SIG-M5 treated with dmso at 0.1 percent for 504 hours (cell line): ENCODE measurements at regions not wholly inside any gene's neighbourhood (a gene's known extent, or its start where the extent isn't known, plus 50 kb on each side); places are given as distances from the start of the nearest gene placed in this dataset.
A peak's percentile ranks its signal among the peaks of the same experiment; 100 is the strongest.
"Not testable (repeated sequence)": the region's sequence is repeated elsewhere in the genome, so short reads cannot be mapped to it uniquely, and the experiment has no call there.

Source experiments
- DNase-seq: peaks from one replicate; lab custom pipeline; 2025; ENCODE audit not compliant: unreplicated experiment; lab: John Stamatoyannopoulos, UW

DNA sequence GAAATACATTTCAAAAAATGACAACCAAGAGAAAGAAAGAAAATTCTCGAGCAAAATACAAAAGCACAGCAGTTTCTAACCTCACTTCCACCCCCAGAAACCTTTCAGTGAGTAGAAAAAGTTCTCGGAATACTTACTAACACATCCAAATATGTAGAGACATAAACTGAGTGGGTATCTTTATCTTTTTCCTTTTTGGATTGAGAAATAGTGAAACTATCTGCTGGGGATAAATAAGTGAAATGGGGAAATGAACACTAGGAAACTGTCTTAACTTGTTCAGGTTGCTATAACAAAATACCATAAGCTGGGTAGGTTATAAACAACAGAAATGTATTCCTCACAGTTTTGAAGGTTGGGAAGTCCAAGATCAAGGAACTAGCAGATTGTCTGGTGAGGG, 72.0 kb downstream of the VCAM1 start:
- DNase-seq = peak; percentile 31

- DNase-seq = no peak
Measured at GRCh38 chr1:100793659-100794058, 74.1 kb downstream of the VCAM1 start.

DNA sequence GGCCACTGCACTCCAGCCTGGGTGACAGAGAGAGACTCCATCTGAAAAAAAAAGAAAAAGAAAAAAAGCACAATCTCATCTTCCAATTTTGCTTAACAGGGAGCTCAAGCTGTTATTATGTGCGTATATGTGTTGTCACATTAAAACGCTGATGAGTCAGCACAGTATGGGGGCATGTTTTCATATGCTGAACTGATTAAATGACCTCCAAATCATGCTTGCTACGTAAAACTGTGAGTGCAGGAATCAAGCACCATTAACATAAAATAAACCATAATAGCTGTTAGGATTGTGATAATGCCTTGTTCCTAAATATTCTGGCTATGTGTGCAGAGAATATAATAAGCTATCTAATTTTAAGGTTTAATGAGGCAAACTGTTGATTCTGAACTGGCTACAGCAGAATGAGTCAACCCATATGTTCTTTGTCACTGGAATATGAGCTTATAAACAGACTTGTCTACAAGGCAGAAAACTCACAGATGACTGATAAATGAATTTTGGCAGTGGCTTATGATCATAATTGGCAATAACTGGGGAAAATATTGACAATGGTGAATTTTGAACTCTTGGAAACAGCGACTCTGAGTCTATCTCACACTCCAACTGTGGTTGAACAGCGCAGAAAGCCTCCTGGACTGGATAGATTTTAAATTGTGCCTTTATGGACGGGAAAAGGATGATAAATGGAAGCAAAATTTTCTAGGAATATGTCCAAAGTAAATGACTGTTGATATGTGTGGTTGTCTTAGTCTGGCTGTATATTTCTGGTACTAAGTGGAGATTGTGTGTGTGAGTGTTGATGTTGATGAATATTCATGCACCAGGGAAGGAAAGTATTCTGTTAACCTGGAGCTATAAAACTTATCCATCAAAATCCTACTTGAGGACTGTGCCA, 75.5 kb downstream of the VCAM1 start:
- DNase-seq = no peak

GRCh38 chr1:100795646-100795985, 76.1 kb downstream of the VCAM1 start:
- no peak for DNase-seq

DNA sequence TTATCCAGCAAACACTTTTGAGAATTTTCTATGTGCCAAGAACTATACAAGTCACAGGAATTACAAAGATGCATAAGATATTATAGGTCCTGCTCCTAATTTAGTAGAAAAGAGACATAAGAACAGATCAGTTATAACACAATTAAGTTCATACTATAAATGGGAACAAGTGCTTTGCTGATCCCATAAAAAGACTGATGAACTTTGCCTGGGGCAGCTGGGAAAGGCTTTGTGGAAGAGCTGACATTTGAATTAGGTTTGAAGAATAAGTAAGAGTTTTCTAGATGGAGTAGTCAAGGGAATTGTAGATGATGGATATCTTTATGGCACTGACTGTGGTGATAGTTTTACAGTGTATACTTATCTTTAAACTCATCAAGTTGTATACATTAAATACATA, 76.5 kb downstream of the VCAM1 start:
- no peak for DNase-seq

DNA sequence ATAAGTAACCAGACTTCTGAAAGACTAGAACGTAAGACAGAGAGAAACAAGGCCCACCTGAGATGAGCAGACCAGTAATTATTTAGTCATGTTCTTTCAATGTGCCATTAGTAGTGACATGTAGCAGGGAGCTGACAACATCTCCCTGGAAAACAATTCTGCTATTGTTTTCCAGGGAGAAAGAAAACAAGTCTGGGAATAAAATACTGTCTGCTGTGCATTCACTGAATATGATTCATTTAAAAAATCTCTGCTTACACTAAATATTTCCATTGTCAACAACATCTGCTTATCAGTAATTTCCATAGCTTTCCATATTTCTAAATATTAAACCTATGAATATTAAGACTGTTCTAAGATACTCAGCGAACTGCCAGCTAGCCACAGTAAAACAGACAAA, 80.0 kb downstream of the VCAM1 start:
- DNase-seq = no peak

DNA sequence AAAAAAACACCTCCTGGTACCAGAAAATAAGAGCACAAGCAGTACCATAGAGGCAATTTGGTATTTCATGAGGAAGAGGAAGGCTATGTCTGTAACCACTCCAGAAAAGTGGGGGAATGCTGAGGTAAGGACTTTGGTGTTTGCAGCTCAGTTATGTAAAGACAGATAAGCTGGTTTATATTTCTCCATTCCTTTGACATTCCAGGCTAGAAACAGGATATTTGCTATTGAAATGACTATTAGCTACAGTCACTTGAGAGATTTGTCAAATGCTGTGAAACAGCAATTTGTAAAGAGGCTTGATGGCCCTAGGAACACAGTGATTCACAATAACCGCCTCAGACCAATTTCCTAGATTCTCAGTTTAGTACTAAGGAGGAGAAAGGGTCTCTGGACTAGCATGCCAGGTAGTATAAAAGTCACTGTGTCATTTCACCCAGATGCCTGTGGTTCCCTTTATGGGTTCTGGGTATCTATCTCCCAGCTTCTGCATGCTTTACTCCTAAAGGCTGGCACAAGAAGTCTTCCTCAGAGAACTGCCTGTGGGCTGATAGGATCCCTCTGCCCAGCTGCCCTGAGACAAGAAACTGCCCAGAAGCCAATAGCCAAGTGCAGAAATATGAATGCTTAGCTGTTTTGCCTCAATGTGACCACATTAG, 80.5 kb downstream of the VCAM1 start:
- DNase-seq = no peak

- DNase-seq = not testable (repeated sequence)
Measured at GRCh38 chr1:100801256-100801655, 81.7 kb downstream of the VCAM1 start.

DNA sequence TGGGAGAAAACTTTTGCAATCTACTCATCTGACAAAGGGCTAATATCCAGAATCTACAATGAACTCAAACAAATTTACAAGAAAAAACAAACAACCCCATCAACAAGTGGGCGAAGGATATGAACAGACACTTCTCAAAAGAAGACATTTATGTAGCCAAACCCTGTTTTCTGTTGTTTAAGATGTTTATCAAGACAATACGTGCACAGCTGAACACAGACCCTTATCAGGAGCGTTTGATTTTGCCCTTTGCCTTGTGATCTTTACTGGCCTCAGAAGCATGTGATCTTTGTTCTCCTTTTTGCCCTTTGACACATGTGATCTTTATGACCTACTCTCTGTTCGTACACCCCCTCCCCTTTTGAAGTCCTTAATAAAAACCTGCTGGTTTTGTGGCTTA, 83.7 kb downstream of the VCAM1 start:
- not testable (repeated sequence) for DNase-seq

DNA sequence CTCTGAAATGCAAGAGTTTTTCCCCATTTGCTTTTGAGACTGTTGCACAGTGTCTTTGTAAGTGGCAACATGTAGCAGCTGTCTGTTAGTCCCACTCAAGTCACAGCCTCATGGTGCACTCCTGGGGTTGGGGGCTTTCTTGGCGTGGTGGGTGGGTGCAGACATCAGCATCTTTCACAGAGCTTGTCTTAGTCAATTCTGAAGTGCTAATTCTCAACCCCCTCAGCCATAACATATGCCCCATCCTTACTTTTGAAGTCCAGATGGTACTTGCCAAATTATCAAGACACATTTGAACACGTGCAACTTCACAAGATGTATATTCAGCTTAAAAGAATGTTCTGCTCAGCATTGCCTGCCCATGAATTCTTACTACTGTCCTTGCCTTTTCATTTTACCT, 87.1 kb downstream of the VCAM1 start:
- no peak for DNase-seq

DNA sequence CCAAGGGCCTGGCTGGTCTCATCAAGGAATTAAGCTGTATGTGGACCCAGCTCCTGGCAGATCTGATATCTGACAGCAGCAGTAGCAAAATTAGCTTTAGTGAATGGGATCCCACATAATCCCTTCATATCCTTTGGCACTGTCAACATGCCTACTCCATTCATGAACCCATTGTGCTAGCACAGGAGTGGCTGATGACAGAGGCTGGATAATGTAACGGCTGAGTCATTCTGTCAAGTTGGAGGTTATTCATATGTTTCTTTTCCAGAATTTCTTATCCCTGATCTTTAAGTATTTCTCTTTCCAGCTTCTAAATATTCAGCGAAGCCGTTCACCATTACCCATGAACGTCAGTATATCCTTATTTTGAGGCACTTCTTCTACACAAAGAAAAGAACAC, 84.3 kb downstream of the EXTL2 start:
- no peak for DNase-seq

GRCh38 chr1:100811808-100812207, 82.8 kb downstream of the EXTL2 start:
- no peak for DNase-seq

- DNase-seq = not testable (repeated sequence)
Measured at GRCh38 chr1:100814938-100815337, 79.7 kb downstream of the EXTL2 start.

DNA sequence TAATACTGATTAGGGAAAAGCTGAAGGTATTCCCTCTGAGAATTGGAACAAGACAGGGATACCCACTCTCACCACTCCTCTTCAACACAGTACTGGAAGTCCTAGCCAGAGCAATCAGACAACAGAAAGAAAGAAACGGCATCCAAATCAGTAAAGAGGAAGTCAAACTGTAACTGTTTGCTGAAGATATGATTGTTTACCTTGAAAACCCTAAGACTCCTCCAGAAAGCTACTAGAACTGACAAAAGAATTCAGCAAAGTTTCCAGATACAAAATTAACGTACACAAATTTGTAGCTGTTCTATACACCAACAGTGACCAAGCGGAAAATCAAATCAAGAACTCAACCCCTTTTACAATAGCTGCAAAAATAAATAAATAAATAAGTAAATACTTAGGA, 78.6 kb downstream of the EXTL2 start:
- DNase-seq = no peak

- not testable (repeated sequence) for DNase-seq
Measured at GRCh38 chr1:100820195-100820594, 74.4 kb downstream of the EXTL2 start.

DNA sequence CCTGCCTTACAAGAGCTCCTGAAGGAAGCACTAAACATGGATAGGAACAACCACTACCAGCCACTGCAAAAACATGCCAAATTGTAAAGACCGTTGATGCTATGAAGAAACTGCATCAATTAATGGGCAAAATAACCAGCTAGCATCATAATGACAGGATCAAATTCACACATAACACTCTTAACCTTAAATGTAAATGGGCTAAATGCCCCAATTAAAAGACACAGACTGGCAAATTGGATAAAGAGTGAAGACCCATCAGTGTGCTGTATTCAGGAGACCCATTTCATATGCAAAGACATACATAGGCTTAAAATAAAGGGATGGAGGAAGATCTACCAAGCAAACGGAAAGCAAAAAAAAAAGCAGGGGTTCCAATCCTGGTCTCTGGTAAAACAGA, 72.7 kb downstream of the EXTL2 start:
- DNase-seq = not testable (repeated sequence)
